Keratinocyte (primary cell): ENCODE measurements at regions not wholly inside any gene's neighbourhood (a gene's known extent, or its start where the extent isn't known, plus 50 kb on each side); places are given as distances from the start of the nearest gene placed in this dataset.

Experiments
- CTCF ChIP-seq, 3 experiments: IDR thresholded peaks in 1 of 3; conservative IDR thresholded peaks in 1 of 3; optimal IDR thresholded peaks in 1 of 3; 2 replicates in 2 of 3; 3 replicates in 1 of 3; pipeline versions ENCODE3 to v1.5.1; 2011; ENCODE audit warnings: low read length in 3 of 3, mild to moderate bottlenecking in 3 of 3, moderate library complexity in 2 of 3, control low read depth in 1 of 3, inconsistent platforms in 1 of 3; ENCODE audit not compliant: insufficient read depth in 2 of 3; ENCODE audit errors: extremely low read depth in 1 of 3
- EZH2 ChIP-seq: IDR thresholded peaks from one replicate; pipeline ENCODE4 v1.6.1; 2012; ENCODE audit warnings: inconsistent platforms, mild to moderate bottlenecking, low read length, moderate library complexity

GRCh38 chr3:79986338-79986737 is 218.5 kb upstream of the ROBO1 start:
- TF ChIP-seq CTCF (optimal IDR thresholded peaks at IDR 0.05 in 1 of 3, IDR thresholded peaks at IDR 0.05 in 1 of 3, conservative IDR thresholded peaks at IDR 0.05 in 1 of 3; ENCODE audit: extremely low read depth in 1 of 3, insufficient read depth in 2 of 3, low read length in 3 of 3) (no peak), EZH2 (no peak)
